GM19240 (cell line): ENCODE measurements at regions not wholly inside any gene's neighbourhood (a gene's known extent, or its start where the extent isn't known, plus 50 kb on each side); places are given as distances from the start of the nearest gene placed in this dataset.

Experiments
- DNase-seq: peaks from one replicate; pipeline ENCODE4 v3.0.0; 2011; ENCODE audit warnings: low spot score; ENCODE audit not compliant: insufficient read length

DNA sequence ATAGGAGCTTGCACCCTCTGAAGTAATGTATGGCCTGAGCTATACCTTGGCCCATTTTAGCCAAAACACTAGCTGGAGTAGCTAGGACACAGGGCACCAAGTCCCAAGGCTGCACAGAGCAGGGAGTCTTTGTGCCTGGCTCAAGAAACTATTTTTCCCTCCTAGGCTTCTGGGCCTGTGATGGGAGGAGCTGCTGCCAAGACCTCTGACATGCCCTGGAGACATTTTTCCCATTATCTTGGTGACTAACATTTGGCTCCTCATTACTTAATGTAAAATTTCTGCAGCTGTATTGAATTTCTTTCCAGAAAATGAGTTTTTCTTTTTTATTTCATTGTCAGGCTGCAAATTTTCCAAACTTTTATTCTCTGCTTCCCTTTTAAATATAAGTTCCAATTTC, 1099.2 kb downstream of the CDH18 start:
- no peak for DNase-seq

- DNase-seq: no peak
Measured at GRCh38 chr5:18900644-18901043, 1087.4 kb downstream of the CDH18 start.

DNA sequence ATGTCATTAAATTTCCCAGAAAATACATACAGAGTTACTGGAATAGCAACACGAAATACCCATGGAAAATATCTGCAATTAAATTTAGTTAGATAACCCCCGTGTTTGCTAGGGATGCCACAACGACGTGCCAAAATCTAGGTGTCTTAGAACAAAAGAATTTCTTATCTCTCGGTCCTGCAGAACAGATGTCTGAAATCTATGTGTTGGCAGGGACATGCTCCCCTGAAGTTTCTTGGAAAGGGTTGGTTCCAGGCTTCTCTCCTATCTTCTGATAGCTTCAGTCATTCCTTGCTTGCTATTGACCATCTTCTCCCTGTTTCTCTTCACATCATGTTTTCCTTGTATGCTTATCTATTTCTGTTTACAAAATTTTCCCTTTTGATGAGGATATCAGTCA, 1067.0 kb downstream of the CDH18 start:
- no peak for DNase-seq

DNA sequence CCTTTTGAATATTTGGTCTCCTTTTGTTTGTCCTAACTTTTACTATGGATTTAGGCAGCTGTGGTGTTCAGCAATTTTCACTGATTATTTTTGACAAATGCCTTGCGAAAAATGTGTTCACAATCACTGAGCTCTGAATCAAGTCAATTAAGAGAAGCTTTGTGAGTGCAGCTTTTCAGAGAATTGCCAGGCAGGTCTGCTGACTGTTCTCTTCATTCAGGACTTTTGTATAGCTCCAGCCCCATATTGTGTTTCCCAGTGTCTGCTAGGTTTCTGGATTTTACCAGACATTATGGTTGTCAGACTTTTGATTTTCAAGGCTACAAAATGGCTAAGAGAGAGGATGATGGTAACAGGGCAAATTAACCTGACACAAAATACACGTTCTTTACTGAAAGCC, 1055.9 kb downstream of the CDH18 start:
- no peak for DNase-seq

DNA sequence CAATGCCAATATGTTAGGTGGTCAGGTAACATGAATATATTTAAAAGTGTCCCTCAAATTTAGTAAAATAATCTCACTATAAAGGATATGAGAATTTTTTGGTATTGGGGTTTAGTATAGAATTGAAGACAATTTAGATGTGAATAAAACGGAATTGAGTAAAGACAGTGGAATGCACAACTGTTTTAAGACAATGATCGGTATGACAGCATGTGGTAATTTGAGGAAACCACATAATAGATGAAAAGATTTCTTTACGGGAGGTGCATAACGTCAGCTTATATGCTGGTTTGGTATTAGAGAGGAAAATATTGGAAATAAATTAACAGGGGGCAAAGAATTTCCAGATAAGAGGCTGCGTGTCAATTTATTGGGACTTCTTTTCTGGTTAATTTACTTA, 1043.2 kb downstream of the CDH18 start:
- no peak for DNase-seq

DNA sequence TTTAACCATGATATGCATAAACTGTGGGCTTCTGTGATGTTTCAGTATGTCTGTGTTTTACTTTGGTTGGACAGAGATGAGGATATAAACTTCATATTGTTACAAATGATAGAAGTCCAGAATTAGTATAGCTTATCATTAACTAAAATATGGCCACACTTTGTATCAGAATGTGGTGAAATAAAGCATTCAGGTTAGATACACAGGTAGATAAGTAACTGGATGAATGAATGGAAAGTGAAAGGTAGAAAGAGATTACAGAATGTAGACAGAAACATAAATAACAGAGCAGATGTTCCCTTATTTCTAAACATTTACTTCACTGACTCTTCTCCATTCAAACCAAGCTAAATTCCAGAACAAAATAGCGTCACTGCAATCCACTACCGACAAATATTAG, 1033.8 kb downstream of the CDH18 start:
- no peak for DNase-seq

GRCh38 chr5:18959535-18959934, 1028.5 kb downstream of the CDH18 start:
- DNase-seq: no peak

DNA sequence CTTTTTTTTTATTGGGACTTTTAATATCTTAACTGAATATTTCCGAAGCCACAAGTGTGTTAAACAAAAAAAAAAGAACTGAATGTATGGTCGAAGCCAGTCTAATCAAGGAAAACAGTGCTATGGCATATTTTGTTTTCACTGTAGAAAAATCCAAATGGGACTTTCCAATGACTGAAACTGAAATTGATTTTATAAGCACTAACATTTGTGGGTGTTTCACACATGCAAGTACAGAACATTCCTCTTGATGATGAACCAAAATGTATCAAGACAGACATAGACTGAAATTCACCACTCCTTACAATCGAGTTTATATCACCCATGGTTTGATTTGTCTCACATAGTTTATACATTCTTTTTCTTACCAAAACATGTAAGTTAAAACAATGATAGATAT, 1026.8 kb downstream of the CDH18 start:
- DNase-seq: no peak

DNA sequence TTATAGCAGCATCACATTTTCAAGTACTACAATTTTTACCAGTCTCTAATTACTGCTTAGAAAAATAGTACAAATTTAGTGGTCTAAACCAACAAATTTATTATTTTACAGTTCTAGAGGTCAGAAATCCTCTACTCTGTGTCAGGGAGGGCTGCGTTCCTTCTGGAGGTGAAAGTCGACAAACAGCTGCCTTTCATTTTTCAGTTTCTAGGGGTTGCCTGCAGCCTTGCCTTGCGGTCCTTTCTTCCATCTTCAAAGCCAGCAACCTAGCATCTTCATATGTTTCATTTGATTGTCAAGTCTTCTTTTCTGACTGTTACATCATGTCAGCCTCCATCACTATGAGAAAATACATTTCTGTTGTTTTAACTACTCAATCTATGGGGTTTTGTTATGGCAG, 1022.1 kb downstream of the CDH18 start:
- DNase-seq: no peak

GRCh38 chr5:18967637-18968036, 1020.4 kb downstream of the CDH18 start:
- no peak for DNase-seq

- no peak for DNase-seq
Measured at GRCh38 chr5:18968966-18969365, 1019.0 kb downstream of the CDH18 start.

DNA sequence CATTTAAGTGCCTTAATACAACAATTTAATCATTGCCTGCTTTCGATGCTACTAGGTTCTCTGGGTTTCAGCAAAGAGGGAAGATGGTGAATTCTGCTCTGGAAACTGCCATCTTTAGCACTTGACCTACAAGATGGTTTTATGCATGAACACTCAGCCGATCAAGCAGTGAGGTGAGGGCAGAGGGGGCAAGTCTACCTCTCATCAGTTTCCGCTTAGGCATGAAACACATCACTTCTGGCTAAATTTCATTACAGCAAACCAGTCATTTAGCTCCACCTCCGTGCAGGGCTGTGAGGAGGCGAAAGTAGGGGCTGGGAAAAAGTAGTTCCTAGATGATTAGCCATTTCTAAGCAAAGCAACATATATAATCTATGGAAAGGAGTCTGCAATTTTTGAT, 1018.0 kb downstream of the CDH18 start:
- no peak for DNase-seq

DNA sequence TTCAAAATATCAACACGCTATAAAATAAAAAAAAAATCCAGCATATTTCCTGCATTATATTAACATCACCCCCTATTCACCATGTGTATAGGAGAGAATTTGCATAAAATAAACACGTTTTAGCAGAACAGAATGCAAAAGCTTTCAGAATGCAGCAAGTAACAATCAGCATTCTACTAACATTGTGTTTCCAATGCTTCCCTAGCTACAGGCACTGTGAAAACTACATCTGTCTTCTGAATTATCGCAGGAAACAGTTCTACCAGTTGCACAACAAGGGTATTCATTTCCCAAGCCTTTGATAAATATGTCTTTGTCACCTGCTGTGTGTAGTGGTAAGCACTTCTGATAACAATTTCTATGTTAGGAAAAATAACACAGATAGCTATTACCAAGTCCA, 1015.8 kb downstream of the CDH18 start:
- no peak for DNase-seq

DNA sequence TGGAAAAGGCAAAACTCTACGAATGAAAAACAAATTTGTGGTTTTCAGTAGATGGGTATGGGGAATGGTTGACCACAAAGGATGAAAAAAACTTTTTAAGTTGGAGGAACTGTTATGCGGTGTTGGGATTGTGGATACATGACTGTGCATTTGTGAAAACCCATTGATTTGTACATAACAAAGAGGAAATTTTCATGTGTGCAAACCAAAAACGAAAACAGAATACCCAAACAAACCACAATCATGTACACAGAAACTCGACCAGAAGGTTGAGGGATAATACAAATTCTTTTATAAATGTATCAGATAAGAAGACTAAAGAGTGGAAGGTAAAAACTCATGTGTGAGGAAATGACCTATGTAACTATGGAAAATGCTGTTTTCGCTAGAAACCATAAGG, 1012.4 kb downstream of the CDH18 start:
- no peak for DNase-seq

GRCh38 chr5:18977880-18978279, 1010.1 kb downstream of the CDH18 start:
- DNase-seq: no peak

DNA sequence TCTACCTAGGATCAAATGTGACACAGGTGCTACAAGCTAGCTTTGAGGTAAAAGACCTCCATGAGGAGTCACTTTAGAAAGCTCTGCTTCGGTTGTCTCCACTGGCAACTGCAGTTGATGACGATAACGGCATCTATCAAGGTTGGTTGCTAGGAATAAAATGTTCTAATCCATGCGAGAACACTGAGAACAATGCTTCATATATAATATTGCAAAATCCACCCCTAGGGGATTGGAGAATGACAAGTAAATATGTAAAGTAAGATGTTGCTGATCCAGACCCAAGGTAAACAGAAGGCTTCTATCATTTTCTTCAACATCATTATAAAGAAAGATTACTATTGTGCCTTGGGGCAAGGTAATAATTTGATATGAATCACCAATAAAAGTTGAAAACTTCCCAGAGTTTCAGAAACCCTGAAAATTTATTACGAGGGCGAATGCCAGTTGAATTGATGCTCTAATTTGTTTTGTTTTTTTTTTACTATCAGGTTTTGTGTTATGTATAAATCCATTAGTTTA, 1003.4 kb downstream of the CDH18 start:
- no peak for DNase-seq

GRCh38 chr5:18985171-18985758, 1002.7 kb downstream of the CDH18 start:
- DNase-seq: no peak

- no peak for DNase-seq
Measured at GRCh38 chr5:18987101-18987500, 1000.9 kb downstream of the CDH18 start.

DNA sequence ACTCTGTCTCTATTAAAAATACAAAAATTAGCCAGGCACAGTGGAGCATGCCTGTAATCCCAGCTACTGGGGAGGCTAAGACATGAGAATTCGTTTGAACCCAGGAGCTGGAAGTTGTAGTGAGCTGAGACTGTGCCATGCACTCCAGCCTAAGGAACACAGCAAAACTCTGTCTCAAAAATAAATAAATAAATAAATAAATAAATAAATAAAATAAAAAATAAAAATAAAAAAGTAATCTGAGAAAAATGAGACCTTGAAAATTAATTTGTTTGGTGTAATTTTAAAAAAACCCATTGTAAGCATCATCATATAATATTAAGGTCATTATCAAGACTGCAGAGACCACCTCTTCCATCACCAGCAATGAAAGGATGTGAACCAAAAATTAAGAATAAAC, 997.1 kb downstream of the CDH18 start:
- no peak for DNase-seq

DNA sequence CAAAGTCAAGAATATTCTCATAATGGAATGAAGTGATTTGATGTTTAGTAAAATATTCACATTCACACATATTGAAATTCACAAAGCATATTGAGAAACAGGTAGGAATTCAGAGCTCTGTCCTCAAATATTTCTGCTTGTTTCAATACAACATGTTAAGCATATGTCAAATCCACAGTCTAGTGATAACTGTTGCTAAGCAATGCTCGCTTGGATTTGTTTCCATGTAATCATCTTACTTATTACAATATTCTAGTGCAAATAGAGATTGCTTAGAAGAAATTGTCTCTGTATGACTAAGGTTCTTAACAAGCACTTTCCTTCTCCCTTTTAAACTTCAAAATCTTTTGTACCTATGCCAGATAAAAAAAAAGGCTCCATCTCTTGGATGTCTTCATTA, 995.7 kb downstream of the CDH18 start:
- no peak for DNase-seq

DNA sequence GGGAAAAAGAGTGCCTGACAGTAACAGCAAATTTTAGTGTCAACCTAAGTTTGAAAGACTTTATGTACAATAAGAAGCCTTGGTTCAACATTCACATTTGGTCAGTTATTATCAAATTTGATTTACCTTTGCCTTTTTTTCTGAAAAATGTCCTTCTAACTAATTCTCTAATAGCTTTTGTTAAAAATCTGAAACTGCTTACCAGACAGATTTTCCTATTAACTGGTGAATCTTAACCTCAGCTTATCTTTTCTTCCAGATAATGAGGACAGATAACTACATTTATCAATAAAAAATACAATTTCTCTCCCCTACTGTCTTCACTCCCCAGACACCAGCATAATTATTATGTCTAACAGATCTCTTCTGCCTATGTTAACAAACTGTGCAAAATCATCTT, 988.5 kb downstream of the CDH18 start:
- no peak for DNase-seq

DNA sequence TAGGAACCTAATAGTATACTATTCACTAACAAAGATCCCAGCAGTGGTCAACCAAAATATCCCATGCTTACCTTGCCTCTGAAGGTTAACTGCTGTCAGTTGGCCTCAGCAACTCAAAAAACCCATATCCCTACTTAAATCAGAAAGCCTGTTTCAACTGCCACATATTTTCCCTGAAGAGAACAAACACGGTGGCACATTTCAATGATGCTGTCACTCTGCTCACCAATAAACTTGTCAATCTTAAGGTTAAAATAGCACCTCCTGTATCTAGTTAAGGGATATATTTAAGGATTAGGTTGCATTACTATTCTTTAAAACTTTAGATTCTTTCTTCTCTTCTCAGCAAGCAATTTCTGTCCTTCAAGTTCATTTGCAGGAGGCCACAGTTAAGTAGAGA, 986.9 kb downstream of the CDH18 start:
- DNase-seq: no peak

DNA sequence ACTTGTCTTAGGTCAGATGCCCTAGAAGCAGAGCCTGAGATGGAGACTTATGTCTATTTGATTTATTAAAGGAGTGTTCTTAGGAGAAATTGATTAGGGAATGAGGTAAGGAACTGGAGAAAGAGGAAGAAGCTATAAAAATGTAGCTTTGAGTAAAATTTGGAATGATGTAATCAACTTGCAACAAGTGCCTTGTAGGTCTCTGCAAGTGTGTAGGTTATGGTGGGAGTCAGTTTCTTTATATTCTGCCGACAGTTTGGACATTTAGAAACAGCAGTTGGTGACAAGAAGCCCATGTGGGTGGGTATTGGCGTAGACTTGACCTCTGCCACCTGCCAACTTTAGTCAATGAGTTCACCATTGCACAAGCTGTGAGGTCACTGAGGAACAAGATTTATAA, 986.5 kb downstream of the CDH18 start:
- no peak for DNase-seq

- no peak for DNase-seq
Measured at GRCh38 chr5:19002111-19002510, 985.9 kb downstream of the CDH18 start.
